ENCODE measurements at regions not wholly inside any gene's neighbourhood (a gene's known extent, or its start where the extent isn't known, plus 50 kb on each side); places are given as distances from the start of the nearest gene placed in this dataset.

DNA sequence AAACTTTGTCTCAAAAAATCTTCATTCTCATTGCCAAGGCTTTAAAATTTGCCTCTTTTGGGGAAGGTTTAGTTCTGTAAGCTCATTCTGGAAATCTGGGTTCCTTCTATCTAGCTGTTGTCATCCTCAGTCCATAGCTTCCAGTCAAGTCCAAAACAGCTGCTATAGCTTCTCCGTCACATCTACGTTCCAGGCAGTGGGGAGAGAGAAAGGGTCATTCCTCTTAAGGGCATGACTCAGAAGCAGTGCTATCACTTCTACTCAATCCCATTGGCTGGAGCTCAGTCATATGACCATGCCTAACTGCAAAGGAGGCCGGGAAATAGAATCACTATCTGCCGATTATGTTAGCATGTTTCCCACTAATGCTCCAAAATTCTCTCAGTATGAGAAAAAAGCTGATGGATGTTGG lies 141.4 kb upstream of the PTPN1 start:
- no peaks in the 10 kb centered on the region for H3K36me3 ChIP-seq
- H3K9me3 ChIP-seq: no peaks in the 10 kb centered on the region
- TF ChIP-seq POLR2AphosphoS5 (IDR thresholded peaks at IDR 0.05; ENCODE audit: insufficient read depth in 1 of 2, low read depth in 1 of 2) (no peak), POLR2A (IDR thresholded peaks at IDR 0.05) (no peak)
- TF ChIP-seq, protein P1, sequence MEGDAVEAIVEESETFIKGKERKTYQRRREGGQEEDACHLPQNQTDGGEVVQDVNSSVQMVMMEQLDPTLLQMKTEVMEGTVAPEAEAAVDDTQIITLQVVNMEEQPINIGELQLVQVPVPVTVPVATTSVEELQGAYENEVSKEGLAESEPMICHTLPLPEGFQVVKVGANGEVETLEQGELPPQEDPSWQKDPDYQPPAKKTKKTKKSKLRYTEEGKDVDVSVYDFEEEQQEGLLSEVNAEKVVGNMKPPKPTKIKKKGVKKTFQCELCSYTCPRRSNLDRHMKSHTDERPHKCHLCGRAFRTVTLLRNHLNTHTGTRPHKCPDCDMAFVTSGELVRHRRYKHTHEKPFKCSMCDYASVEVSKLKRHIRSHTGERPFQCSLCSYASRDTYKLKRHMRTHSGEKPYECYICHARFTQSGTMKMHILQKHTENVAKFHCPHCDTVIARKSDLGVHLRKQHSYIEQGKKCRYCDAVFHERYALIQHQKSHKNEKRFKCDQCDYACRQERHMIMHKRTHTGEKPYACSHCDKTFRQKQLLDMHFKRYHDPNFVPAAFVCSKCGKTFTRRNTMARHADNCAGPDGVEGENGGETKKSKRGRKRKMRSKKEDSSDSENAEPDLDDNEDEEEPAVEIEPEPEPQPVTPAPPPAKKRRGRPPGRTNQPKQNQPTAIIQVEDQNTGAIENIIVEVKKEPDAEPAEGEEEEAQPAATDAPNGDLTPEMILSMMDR (IDR thresholded peaks at IDR 0.05): no peak
- H3K27ac ChIP-seq: no peak overlapping the region
- DNase-seq (ENCODE audit: extremely low spot score in 2 of 2): no peak
- H3K4me1 ChIP-seq: peaks cover 11% of the 10 kb centered on the region
- intact Hi-C loops (cut with DNase I): no loop called here
- no peak overlapping the region for H3K4me3 ChIP-seq
- no peaks in the 10 kb centered on the region for H3K27me3 ChIP-seq

DNA sequence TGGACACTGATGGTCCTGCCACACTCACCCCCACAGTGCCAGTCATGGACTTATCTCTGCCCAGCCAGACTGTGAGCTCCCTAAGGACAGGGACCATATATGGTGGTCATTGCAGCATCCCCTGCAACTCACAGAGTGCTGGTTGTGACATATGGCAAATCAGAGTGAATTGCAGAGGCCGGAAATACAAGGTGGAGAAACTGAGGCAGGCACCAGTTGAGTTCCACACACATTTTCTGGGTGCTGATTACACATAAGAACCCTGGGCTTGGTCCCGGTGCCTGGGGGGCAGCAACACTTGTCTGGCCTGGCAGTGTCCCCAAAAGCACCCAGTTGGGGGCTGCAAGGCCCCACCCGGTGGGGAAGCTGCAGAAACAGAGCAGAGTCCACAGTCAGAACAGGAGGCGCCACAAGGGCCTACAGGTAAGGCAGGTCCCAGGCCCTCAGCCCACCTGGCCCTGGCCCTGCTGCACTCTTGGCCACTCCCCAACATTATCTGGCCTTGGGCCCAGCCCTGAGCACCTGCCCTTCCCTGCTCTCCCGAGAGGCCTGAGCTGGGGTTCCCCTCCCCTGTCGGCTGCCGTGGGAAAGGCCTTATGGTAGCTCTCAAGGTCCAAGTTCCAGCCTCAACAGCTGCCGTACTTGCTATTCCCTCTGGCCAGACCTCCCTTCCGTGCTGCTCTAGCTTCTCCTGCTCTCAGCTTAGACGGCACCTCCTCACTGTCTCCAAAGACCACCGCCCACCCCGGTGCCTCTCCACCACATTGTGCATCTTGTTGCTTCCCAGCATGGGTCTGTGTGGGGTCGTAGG lies 140.8 kb upstream of the PTPN1 start:
- TF ChIP-seq, protein P1 (IDR thresholded peaks at IDR 0.05): no peak
- no peak for TF ChIP-seq POLR2A (IDR thresholded peaks at IDR 0.05)
- TF ChIP-seq POLR2AphosphoS5 (IDR thresholded peaks at IDR 0.05; ENCODE audit: insufficient read depth in 1 of 2, low read depth in 1 of 2): no peak
- no peak overlapping the region for H3K4me3 ChIP-seq
- DNase-seq (ENCODE audit: extremely low spot score in 2 of 2): no peak
- intact Hi-C loops (cut with DNase I): no loop called here
- H3K36me3 ChIP-seq: no peaks in the 10 kb centered on the region
- peaks cover 11% of the 10 kb centered on the region for H3K4me1 ChIP-seq
- no peaks in the 10 kb centered on the region for H3K9me3 ChIP-seq
- no peak overlapping the region for H3K27ac ChIP-seq
- H3K27me3 ChIP-seq: no peaks in the 10 kb centered on the region

DNA sequence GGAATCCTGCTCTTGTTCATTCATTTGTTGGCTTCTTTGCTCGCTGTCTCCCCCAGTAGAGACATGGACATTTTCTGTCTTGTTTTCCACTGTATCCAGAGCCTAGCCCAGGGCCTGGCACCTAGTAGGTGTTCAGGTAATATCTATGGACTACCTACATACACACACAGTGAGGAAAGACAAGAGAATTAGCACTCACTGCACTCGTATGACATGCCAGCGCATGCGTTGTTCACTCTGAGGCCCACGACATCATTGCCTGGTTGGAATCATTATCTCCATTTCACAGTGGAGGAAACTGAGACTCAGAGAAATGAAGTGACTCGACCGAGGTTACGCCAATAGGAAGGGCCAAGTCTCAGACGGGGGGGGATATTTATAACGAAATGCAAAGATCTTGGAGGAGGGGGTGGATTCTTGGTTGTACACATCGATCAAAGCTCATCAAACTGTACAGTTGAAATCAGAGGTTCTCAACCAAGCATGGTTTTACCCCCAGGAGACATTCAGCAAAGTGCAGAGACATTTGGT lies 140.1 kb upstream of the PTPN1 start:
- intact Hi-C loops (cut with DNase I): no loop called here
- H3K9me3 ChIP-seq: no peaks in the 10 kb centered on the region
- peaks cover 11% of the 10 kb centered on the region for H3K4me1 ChIP-seq
- DNase-seq (ENCODE audit: extremely low spot score in 2 of 2): no peak
- no peak for TF ChIP-seq POLR2A (IDR thresholded peaks at IDR 0.05)
- TF ChIP-seq POLR2AphosphoS5 (IDR thresholded peaks at IDR 0.05; ENCODE audit: insufficient read depth in 1 of 2, low read depth in 1 of 2): no peak
- TF ChIP-seq, protein P1 (IDR thresholded peaks at IDR 0.05): no peak
- no peak overlapping the region for H3K27ac ChIP-seq
- no peak overlapping the region for H3K4me3 ChIP-seq
- H3K27me3 ChIP-seq: no peaks in the 10 kb centered on the region
- no peaks in the 10 kb centered on the region for H3K36me3 ChIP-seq

DNA sequence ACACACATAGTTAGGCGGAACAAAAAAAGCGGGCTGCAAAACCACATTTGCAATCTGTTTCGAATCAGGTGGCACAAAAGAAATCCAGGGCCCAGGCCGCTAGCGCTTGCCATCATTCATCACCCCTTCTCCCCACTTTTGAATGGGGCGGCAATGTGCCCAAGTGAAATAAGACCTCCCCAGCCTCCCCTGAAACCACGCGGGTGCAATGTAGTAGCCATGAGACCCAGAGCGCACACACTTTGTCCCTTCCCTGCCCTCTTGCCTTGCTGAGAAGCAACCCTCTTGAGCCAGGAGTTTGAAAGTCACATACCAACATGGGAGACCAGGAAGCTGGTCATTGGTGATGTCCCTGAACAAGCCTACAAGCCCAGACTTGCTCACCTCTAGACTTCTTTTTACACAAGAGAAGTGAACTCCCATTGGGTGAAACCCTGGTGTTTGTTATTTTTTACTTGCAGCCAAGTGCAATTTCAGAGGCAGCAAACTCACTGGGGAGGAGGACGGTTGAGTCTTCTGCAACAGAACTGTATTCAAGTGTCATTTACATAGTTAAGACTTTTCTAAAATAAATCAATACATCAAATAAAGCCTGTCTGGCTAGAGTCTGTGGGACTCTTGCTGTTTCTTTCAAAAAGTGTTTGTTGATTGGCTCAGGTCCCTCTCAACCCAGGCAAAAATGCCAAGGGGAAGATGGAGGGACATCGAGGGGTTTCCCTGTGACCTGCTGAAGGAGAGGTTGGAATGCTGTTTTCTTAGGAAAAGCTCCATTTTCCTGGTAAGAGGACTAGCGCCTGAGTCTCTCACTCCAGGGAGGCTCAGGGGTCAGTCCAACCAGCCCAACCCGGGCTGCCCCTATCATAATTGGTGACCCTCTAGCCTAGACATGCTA lies 138.1 kb upstream of the PTPN1 start:
- Histone ChIP-seq H3K4me3 (no peak overlapping the region), H3K9me3 (no peaks in the 10 kb centered on the region), H3K27ac (no peak overlapping the region), H3K36me3 (no peaks in the 10 kb centered on the region), H3K27me3 (no peaks in the 10 kb centered on the region), H3K4me1 (peaks cover 5% of the 10 kb centered on the region)
- TF ChIP-seq, protein P1 (IDR thresholded peaks at IDR 0.05): no peak
- DNase-seq (ENCODE audit: extremely low spot score in 2 of 2): no peak
- intact Hi-C loops (cut with DNase I): no loop called here
